ENCODE measurements at regions not wholly inside any gene's neighbourhood (a gene's known extent, or its start where the extent isn't known, plus 50 kb on each side); places are given as distances from the start of the nearest gene placed in this dataset.

- Histone ChIP-seq H3K9ac (ENCODE audit: low read length) (no peak overlapping the region), H3K36me3 (ENCODE audit: control insufficient read depth, insufficient read depth, low read length, severe bottlenecking) (no peaks in the 10 kb centered on the region), H3K4me3 (ENCODE audit: low read length) (no peak overlapping the region), H3K27me3 (replicated peaks; ENCODE audit: control insufficient read depth, insufficient read depth, low read length) (no peaks in the 10 kb centered on the region), H3K4me1 (ENCODE audit: control insufficient read depth, insufficient read depth, low read length) (no peaks in the 10 kb centered on the region), H3K9me3 (ENCODE audit: control insufficient read depth, low read length) (no peaks in the 10 kb centered on the region)
- peak; percentile 69 for DNase-seq (ENCODE audit: low read depth)
Measured at GRCh38 chr2:52881606-52882005, 886.0 kb upstream of the CHAC2 start.

- no peak overlapping the region for H3K9ac ChIP-seq (ENCODE audit: low read length)
- no peaks in the 10 kb centered on the region for H3K27me3 ChIP-seq (replicated peaks; ENCODE audit: control insufficient read depth, insufficient read depth, low read length)
- H3K4me3 ChIP-seq (ENCODE audit: low read length) = no peak overlapping the region
- H3K9me3 ChIP-seq (ENCODE audit: control insufficient read depth, low read length) = no peaks in the 10 kb centered on the region
- H3K36me3 ChIP-seq (ENCODE audit: control insufficient read depth, insufficient read depth, low read length, severe bottlenecking) = no peaks in the 10 kb centered on the region
- no peak for DNase-seq (ENCODE audit: low read depth)
- H3K4me1 ChIP-seq (ENCODE audit: control insufficient read depth, insufficient read depth, low read length) = no peaks in the 10 kb centered on the region
Measured at GRCh38 chr2:52880872-52881271, 886.7 kb upstream of the CHAC2 start.

GRCh38 chr2:52879561-52879960 is 888.0 kb upstream of the CHAC2 start:
- Histone ChIP-seq H3K36me3 (ENCODE audit: control insufficient read depth, insufficient read depth, low read length, severe bottlenecking) (no peaks in the 10 kb centered on the region), H3K9me3 (ENCODE audit: control insufficient read depth, low read length) (no peaks in the 10 kb centered on the region), H3K4me1 (ENCODE audit: control insufficient read depth, insufficient read depth, low read length) (no peaks in the 10 kb centered on the region), H3K4me3 (ENCODE audit: low read length) (no peak overlapping the region), H3K9ac (ENCODE audit: low read length) (no peak overlapping the region), H3K27me3 (replicated peaks; ENCODE audit: control insufficient read depth, insufficient read depth, low read length) (no peaks in the 10 kb centered on the region)
- no peak for DNase-seq (ENCODE audit: low read depth)

GRCh38 chr2:52877703-52878102 is 889.9 kb upstream of the CHAC2 start:
- H3K36me3 ChIP-seq (ENCODE audit: control insufficient read depth, insufficient read depth, low read length, severe bottlenecking) = no peaks in the 10 kb centered on the region
- H3K27me3 ChIP-seq (replicated peaks; ENCODE audit: control insufficient read depth, insufficient read depth, low read length) = no peaks in the 10 kb centered on the region
- no peak overlapping the region for H3K4me3 ChIP-seq (ENCODE audit: low read length)
- no peaks in the 10 kb centered on the region for H3K4me1 ChIP-seq (ENCODE audit: control insufficient read depth, insufficient read depth, low read length)
- no peaks in the 10 kb centered on the region for H3K9me3 ChIP-seq (ENCODE audit: control insufficient read depth, low read length)
- no peak overlapping the region for H3K9ac ChIP-seq (ENCODE audit: low read length)
- no peak for DNase-seq (ENCODE audit: low read depth)

GRCh38 chr2:52874466-52875106 is 893.0 kb upstream of the CHAC2 start:
- Histone ChIP-seq H3K9me3 (ENCODE audit: control insufficient read depth, low read length) (no peaks in the 10 kb centered on the region), H3K27me3 (replicated peaks; ENCODE audit: control insufficient read depth, insufficient read depth, low read length) (no peaks in the 10 kb centered on the region), H3K4me3 (ENCODE audit: low read length) (no peak overlapping the region), H3K36me3 (ENCODE audit: control insufficient read depth, insufficient read depth, low read length, severe bottlenecking) (no peaks in the 10 kb centered on the region), H3K9ac (ENCODE audit: low read length) (no peak overlapping the region), H3K4me1 (ENCODE audit: control insufficient read depth, insufficient read depth, low read length) (no peaks in the 10 kb centered on the region)
- no peak for DNase-seq (ENCODE audit: low read depth)

GRCh38 chr2:52862801-52863200 is 904.8 kb upstream of the CHAC2 start:
- Histone ChIP-seq H3K4me3 (ENCODE audit: low read length) (no peak overlapping the region), H3K9me3 (ENCODE audit: control insufficient read depth, low read length) (no peaks in the 10 kb centered on the region), H3K27me3 (replicated peaks; ENCODE audit: control insufficient read depth, insufficient read depth, low read length) (no peaks in the 10 kb centered on the region), H3K9ac (ENCODE audit: low read length) (no peak overlapping the region), H3K4me1 (ENCODE audit: control insufficient read depth, insufficient read depth, low read length) (no peaks in the 10 kb centered on the region), H3K36me3 (ENCODE audit: control insufficient read depth, insufficient read depth, low read length, severe bottlenecking) (no peaks in the 10 kb centered on the region)
- peak; percentile 33 for DNase-seq (ENCODE audit: low read depth)

- no peak overlapping the region for H3K9ac ChIP-seq (ENCODE audit: low read length)
- no peak for DNase-seq (ENCODE audit: low read depth)
Measured at GRCh38 chr2:52861596-52861995, 906.0 kb upstream of the CHAC2 start.

GRCh38 chr2:52859065-52859464 is 908.5 kb upstream of the CHAC2 start:
- H3K36me3 ChIP-seq (ENCODE audit: control insufficient read depth, insufficient read depth, low read length, severe bottlenecking) = no peaks in the 10 kb centered on the region
- no peak overlapping the region for H3K9ac ChIP-seq (ENCODE audit: low read length)
- no peaks in the 10 kb centered on the region for H3K4me1 ChIP-seq (ENCODE audit: control insufficient read depth, insufficient read depth, low read length)
- no peaks in the 10 kb centered on the region for H3K9me3 ChIP-seq (ENCODE audit: control insufficient read depth, low read length)
- no peaks in the 10 kb centered on the region for H3K27me3 ChIP-seq (replicated peaks; ENCODE audit: control insufficient read depth, insufficient read depth, low read length)
- no peak overlapping the region for H3K4me3 ChIP-seq (ENCODE audit: low read length)
- no peak for DNase-seq (ENCODE audit: low read depth)

More at GRCh38 chr2:52861596-52861995, 906.0 kb upstream of the CHAC2 start:
- Histone ChIP-seq H3K27me3 (replicated peaks; ENCODE audit: control insufficient read depth, insufficient read depth, low read length) (no peaks in the 10 kb centered on the region), H3K9me3 (ENCODE audit: control insufficient read depth, low read length) (no peaks in the 10 kb centered on the region), H3K4me3 (ENCODE audit: low read length) (no peak overlapping the region), H3K36me3 (ENCODE audit: control insufficient read depth, insufficient read depth, low read length, severe bottlenecking) (no peaks in the 10 kb centered on the region), H3K4me1 (ENCODE audit: control insufficient read depth, insufficient read depth, low read length) (no peaks in the 10 kb centered on the region)

GRCh38 chr2:52857722-52858121 is 909.9 kb upstream of the CHAC2 start:
- H3K4me1 ChIP-seq (ENCODE audit: control insufficient read depth, insufficient read depth, low read length) = no peaks in the 10 kb centered on the region

GRCh38 chr2:52852006-52852405 is 915.6 kb upstream of the CHAC2 start:
- no peaks in the 10 kb centered on the region for H3K4me1 ChIP-seq (ENCODE audit: control insufficient read depth, insufficient read depth, low read length)
- no peaks in the 10 kb centered on the region for H3K36me3 ChIP-seq (ENCODE audit: control insufficient read depth, insufficient read depth, low read length, severe bottlenecking)
- no peak overlapping the region for H3K9ac ChIP-seq (ENCODE audit: low read length)
- peaks cover 17% of the 10 kb centered on the region for H3K9me3 ChIP-seq (ENCODE audit: control insufficient read depth, low read length)
- no peak for DNase-seq (ENCODE audit: low read depth)
- no peak overlapping the region for H3K4me3 ChIP-seq (ENCODE audit: low read length)
- H3K27me3 ChIP-seq (replicated peaks; ENCODE audit: control insufficient read depth, insufficient read depth, low read length) = no peaks in the 10 kb centered on the region

More at GRCh38 chr2:52857722-52858121, 909.9 kb upstream of the CHAC2 start:
- no peak overlapping the region for H3K9ac ChIP-seq (ENCODE audit: low read length)
- H3K4me3 ChIP-seq (ENCODE audit: low read length) = no peak overlapping the region
- H3K36me3 ChIP-seq (ENCODE audit: control insufficient read depth, insufficient read depth, low read length, severe bottlenecking) = no peaks in the 10 kb centered on the region
- DNase-seq (ENCODE audit: low read depth) = no peak
- H3K27me3 ChIP-seq (replicated peaks; ENCODE audit: control insufficient read depth, insufficient read depth, low read length) = no peaks in the 10 kb centered on the region
- no peaks in the 10 kb centered on the region for H3K9me3 ChIP-seq (ENCODE audit: control insufficient read depth, low read length)

- no peak overlapping the region for H3K9ac ChIP-seq (ENCODE audit: low read length)
- H3K27me3 ChIP-seq (replicated peaks; ENCODE audit: control insufficient read depth, insufficient read depth, low read length) = no peaks in the 10 kb centered on the region
- peak; percentile 42 for DNase-seq (ENCODE audit: low read depth)
- H3K36me3 ChIP-seq (ENCODE audit: control insufficient read depth, insufficient read depth, low read length, severe bottlenecking) = no peaks in the 10 kb centered on the region
- H3K4me1 ChIP-seq (ENCODE audit: control insufficient read depth, insufficient read depth, low read length) = no peaks in the 10 kb centered on the region
- H3K4me3 ChIP-seq (ENCODE audit: low read length) = no peak overlapping the region
- peaks cover 3% of the 10 kb centered on the region for H3K9me3 ChIP-seq (ENCODE audit: control insufficient read depth, low read length)
Measured at GRCh38 chr2:52844701-52845423, 922.7 kb upstream of the CHAC2 start.
